GM19468 (cell line): ENCODE measurements at regions not wholly inside any gene's neighbourhood (a gene's known extent, or its start where the extent isn't known, plus 50 kb on each side); places are given as distances from the start of the nearest gene placed in this dataset.
"Not testable (repeated sequence)": the region's sequence is repeated elsewhere in the genome, so short reads cannot be mapped to it uniquely, and the experiment has no call there.

ENCODE experiments used
- ATAC-seq: cut with Tn5 transposase; IDR thresholded peaks from one replicate; pipeline ENCODE4 v1.9.1; 2021; ENCODE audit warnings: mild to moderate bottlenecking, moderate library complexity, moderate number of reproducible peaks; ENCODE audit not compliant: unreplicated experiment; ENCODE audit errors: extremely low read depth

DNA sequence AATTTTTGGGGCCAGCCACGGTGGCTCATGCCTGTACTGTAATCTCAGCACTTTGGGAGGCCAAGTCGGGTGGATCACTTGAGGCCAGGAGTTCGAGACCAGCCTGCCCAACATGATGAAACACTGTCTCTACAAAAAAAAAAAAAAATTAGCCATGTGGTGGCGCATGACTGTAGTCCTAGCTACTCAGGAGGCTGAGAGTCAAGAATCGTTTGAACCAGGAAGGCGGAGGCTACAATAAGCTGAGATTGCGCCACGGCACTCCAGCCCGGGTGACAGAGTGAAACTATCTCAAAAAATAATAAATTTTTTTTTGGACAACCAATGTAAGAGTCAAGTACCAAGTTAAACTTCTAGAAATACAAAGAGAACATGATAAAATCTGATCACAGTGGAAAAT is 164.6 kb downstream of the AVL9 start:
- no peak for ATAC-seq

DNA sequence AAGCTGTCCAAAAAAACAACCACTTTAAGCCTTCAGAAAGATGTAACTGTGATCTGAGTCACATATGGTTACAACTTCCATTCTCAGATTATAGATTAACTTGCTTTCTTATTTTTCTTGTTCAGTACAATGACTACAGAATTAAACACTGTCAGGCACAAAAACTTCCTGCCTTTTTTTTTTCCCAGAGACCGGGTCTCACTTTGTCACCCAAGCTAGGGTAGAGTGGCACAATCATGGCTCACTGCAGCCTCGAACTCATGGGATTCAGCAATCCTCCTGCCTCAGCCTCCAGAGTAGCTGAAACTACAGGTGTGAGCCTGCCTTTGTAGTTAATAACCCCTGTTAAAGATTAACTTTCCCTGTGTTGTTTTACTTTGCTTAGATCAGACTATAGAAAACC is 163.2 kb downstream of the AVL9 start:
- no peak for ATAC-seq

- no peak for ATAC-seq
Measured at GRCh38 chr7:32658034-32658433, 162.7 kb downstream of the AVL9 start.

GRCh38 chr7:32654549-32654948 is 159.3 kb downstream of the AVL9 start:
- not testable (repeated sequence) for ATAC-seq

DNA sequence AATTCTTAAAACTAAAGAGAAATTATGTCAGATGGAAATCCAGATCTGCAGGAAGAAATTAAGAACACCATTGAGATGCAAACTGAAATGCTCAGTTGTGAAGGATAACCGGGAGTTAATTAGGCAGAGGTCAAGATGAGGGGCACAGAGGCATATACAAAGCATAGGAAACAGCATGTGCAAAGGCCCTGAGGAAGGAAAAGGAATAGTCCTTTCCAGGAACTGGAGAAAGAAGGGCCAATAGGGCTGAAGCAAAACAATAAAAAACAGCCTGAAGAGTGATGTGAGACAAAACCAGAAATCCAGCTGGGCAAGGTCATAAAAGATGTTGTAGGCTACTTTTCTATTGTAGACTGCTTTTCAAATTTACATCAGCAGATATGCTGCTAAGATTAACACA is 155.1 kb downstream of the AVL9 start:
- ATAC-seq: not testable (repeated sequence)

DNA sequence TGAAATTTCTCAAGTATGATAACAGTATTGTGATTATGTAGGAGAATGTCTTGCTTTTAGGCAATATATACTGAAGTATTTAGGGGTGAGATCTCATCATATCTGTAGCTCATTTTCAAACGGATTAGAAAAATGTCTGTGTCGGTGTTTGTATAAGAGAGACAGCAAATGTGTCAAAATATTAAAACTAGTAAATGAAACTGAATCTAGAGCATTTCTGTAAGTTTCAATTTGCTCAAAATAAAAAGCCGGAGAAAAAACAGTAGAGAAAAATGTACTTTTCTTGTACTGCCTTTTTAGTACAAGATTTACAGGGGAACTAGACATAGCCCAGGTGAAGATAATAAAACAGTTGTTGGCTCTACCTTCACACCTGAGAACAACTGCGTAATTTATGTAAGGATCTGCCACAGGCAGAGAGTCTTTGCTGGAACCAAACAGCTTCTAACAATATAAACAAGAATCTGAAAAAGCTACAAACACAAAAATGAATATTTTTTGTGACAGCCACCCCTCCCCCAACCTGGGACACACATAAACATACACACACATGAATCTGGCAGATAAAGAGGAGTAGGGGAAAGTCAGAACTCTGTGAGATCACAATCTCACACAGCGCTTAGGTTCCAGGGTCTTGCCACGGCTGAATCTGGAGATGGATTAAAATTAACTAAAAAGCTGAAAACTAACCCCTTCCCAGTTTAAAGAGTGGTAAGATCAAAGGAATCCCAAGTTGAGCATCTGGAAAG is 153.3 kb downstream of the AVL9 start:
- ATAC-seq: no peak

GRCh38 chr7:32645255-32645654 is 150.0 kb downstream of the AVL9 start:
- not testable (repeated sequence) for ATAC-seq

- no peak for ATAC-seq
Measured at GRCh38 chr7:32643194-32643593, 147.9 kb downstream of the AVL9 start.

DNA sequence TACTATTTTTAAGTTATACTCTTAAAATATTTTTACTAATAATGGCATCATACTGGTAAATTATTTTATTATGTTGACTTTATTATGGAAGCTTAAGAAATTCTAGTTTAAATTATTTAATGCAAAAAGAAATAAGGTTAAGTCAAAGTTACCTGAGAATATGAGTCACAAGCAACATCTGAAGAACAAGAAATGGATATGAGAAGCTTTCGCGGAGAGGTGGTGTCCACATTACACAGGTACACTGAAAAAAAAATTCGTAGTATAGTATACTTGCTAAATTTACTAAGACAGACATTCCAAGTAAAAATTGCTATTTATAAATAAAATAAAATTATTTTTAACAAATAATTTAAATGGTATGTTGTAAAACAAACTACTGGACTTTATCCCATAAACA is 143.8 kb downstream of the AVL9 start:
- no peak for ATAC-seq

- peak; percentile 88 for ATAC-seq
Measured at GRCh38 chr7:32638479-32639121, 143.3 kb downstream of the AVL9 start.
